Coronary artery (tissue), 2 donors: ENCODE measurements at regions not wholly inside any gene's neighbourhood (a gene's known extent, or its start where the extent isn't known, plus 50 kb on each side); places are given as distances from the start of the nearest gene placed in this dataset.
A peak's percentile ranks its signal among the peaks of the same experiment; 100 is the strongest.
"Not testable (repeated sequence)": the region's sequence is repeated elsewhere in the genome, so short reads cannot be mapped to it uniquely, and the experiment has no call there.

Experiments used
- DNase-seq: peaks from one replicate; pipeline ENCODE4 v3.0.0-alpha.2; 2017; ENCODE audit warnings: low spot score
- H3K27ac ChIP-seq, 2 donors: fragments of 200-600 bp; sonication (generic); one replicate each; pipeline ENCODE4 v1.5.1; 2016 to 2019
- H3K4me3 ChIP-seq: fragments of 200-600 bp; sonication (generic); 2 replicates; pipeline ENCODE4 v1.5.1; 2016; ENCODE audit warnings: mild to moderate bottlenecking, moderate library complexity
- TF ChIP-seq, protein P1 (sequence below): fragments of 200-600 bp; sonication (generic); IDR thresholded peaks from one replicate; pipeline ENCODE4 v1.5.1; 2019; ENCODE audit warnings: antibody characterized with exemption

DNA sequence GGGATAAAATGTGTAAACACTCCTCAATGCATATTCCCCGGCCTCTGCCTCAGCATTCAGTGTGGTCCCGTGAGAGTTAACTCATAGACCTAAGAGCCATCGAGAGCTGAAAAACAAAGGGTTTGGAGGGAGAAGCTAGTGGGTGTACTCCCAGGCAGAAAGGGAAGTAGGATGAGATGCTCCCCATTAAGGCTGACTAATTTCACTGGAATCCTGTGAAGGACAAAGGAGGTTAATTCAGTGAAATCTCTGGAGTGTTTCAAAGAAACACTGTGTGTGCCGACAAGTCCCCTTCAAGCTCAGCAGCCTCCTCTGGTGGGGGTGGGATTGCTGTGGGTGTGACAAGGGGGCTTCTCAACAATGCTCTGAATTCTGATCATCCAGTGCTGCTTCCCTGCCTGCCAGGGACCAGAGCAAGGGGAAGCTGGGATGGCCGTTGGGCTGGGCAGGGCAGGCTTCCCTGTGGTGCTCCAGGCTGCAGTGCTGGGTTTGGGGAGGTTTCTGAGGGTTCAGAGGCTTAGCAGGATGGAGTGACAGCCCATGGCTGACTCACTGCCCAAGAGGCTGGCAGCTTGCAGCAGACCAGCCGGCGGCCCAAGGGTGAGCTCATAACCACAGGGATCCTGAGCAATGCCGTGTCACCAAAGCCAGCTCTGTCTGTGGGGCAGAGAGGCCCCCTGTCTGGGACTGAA lies 61.4 kb upstream of the BMAL1 start:
- H3K27ac ChIP-seq = peak overlapping the region in 1 of 2 donors; percentile 38

DNA sequence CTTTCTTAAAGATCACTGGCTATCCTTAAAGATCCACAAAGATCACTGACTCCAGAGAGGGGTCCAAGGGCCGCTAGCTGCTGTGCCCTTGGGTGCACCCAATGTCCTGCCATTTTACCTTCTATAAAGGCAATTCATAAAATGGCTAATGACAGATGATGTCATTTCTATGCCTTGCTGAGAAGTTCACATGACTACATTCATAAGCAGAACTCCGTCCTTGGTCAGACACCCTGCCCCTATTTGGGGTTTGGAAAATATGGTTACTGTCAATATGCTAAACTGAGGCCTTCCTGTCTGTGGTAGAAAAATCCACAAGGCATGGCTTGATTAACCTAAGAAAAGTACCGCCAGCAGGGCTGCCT lies 60.9 kb upstream of the BMAL1 start:
- TF ChIP-seq, protein P1, sequence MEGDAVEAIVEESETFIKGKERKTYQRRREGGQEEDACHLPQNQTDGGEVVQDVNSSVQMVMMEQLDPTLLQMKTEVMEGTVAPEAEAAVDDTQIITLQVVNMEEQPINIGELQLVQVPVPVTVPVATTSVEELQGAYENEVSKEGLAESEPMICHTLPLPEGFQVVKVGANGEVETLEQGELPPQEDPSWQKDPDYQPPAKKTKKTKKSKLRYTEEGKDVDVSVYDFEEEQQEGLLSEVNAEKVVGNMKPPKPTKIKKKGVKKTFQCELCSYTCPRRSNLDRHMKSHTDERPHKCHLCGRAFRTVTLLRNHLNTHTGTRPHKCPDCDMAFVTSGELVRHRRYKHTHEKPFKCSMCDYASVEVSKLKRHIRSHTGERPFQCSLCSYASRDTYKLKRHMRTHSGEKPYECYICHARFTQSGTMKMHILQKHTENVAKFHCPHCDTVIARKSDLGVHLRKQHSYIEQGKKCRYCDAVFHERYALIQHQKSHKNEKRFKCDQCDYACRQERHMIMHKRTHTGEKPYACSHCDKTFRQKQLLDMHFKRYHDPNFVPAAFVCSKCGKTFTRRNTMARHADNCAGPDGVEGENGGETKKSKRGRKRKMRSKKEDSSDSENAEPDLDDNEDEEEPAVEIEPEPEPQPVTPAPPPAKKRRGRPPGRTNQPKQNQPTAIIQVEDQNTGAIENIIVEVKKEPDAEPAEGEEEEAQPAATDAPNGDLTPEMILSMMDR = no peak
- no peak overlapping the region for H3K4me3 ChIP-seq
- no peak for DNase-seq
- H3K27ac ChIP-seq = peak overlapping the region in 1 of 2 donors; percentile 38

More for the DNA sequence above, 61.4 kb upstream of the BMAL1 start:
- H3K4me3 ChIP-seq = no peak overlapping the region
- TF ChIP-seq, protein P1 = no peak
- DNase-seq = no peak

DNA sequence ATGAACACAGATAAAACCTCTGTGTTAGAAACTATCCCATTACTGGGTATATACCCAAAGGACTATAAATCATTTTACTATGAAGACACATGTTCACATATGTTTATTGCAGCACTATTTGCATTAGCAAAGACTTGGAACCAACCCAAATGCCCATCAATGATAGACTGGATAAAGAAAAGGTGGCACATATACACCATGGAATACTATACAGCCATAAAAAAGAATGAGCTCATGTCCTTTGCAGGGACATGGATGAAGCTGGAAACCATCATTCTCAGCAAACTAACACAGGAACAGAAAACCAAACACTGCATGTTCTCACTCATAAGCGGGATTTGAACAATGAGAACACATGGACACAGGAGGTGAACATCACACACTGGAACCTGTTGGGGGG lies 58.9 kb upstream of the BMAL1 start:
- not testable (repeated sequence) for H3K27ac ChIP-seq, H3K4me3 ChIP-seq, DNase-seq

- Histone ChIP-seq H3K27ac (no peak overlapping the region), H3K4me3 (no peak overlapping the region)
- DNase-seq = no peak
- TF ChIP-seq, protein P1 = no peak
These were observed 57.4 kb upstream of the BMAL1 start for GRCh38 chr11:13220148-13220547.

GRCh38 chr11:13221722-13222121 lies 55.9 kb upstream of the BMAL1 start:
- Histone ChIP-seq H3K4me3 (no peak overlapping the region), H3K27ac (no peak overlapping the region)
- DNase-seq = no peak
- TF ChIP-seq, protein P1 = no peak

- Histone ChIP-seq H3K4me3 (no peak overlapping the region), H3K27ac (no peak overlapping the region)
- no peak for DNase-seq
- TF ChIP-seq, protein P1 = no peak
These were observed 55.3 kb upstream of the BMAL1 start for GRCh38 chr11:13222285-13222684.

DNA sequence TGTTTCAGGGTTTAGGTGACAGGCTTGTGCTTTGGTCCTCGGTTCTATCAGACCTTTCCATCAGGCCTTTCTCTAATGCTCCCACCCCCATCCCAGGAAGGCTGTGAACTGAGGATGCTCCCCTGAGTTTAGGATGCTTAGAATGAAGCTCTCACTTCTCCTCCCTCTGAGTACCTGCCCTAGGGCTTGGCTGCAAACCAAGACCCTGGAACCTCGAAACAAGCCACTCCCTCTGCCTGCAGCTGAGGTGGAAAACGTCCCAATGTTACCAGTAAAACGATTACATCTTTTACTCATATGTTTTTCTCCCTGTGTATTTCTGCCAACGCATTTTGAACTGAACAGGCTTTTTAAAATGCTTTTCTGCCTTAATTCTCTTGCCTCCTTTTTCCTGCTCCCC lies 54.5 kb upstream of the BMAL1 start:
- no peak overlapping the region for H3K4me3 ChIP-seq
- TF ChIP-seq, protein P1 = no peak
- no peak for DNase-seq
- no peak overlapping the region for H3K27ac ChIP-seq

GRCh38 chr11:13224324-13224723 lies 53.3 kb upstream of the BMAL1 start:
- Histone ChIP-seq H3K27ac (no peak overlapping the region), H3K4me3 (no peak overlapping the region)
- no peak for DNase-seq
- TF ChIP-seq, protein P1 = no peak
